ENCODE measurements at regions not wholly inside any gene's neighbourhood (a gene's known extent, or its start where the extent isn't known, plus 50 kb on each side); places are given as distances from the start of the nearest gene placed in this dataset.

DNA sequence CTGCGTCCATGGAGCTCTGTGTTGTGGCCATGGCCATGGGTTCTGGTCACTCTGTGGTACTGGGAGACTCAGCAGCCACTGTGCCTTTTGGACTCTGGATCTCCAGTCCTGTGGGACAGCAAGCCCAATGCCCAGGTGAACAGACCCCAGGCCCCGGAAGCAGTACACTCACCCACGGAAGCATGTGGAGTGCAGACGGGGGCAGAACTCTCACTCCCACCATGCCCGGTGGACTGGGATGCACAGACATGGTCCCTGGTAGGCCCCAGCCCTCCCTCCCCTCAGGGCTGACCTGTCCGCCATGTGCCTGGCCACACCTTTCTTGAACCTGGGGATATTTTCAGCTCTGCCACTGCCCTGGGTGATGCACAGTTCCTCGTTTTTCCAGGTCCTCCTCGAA lies 163.3 kb downstream of the URI1 start:
- TF ChIP-seq CTCF (IDR thresholded peaks at IDR 0.05 in 4 of 5, conservative IDR thresholded peaks at IDR 0.05 in 1 of 5): no peak
- no peak for TF ChIP-seq POLR2A (IDR thresholded peaks at IDR 0.05)

Data from gastrocnemius medialis (tissue), 4 donors.